Stimulated activated CD8-positive, alpha-beta memory T cell treated with anti-CD3 and anti-CD28 coated beads, Interleukin-12 subunit alpha, Interleukin-12 subunit beta, amount 100 ng/mL, for 4 hours (primary cell): ENCODE measurements at regions not wholly inside any gene's neighbourhood (a gene's known extent, or its start where the extent isn't known, plus 50 kb on each side); places are given as distances from the start of the nearest gene placed in this dataset.

Experiments
- DNase-seq: peaks from one replicate; pipeline ENCODE4 v3.0.0-alpha.2; 2020; ENCODE audit warnings: low read depth

DNA sequence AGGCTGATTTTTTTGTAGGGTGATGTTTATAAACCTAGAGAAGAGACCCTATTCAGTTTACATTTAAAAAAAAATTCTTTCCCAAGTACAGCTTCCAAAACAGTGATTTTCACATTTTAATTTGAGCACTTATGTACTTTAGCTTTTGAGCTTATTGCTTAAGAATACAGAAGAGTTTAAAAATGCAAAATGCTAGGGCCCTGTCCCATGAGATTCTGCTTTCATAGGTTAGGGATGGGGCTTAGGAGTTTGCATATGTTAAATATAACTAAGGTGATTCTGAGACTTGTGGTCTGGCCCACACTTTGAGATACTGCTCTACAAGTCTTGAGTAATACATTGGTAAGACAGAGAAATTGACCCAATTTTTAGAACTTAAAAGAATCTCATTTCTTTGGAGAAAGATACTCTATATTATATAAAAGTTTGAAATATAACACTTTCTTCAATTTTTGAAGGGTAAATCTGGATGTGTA, 137.3 kb upstream of the CWC22 start:
- DNase-seq, result no peak

DNA sequence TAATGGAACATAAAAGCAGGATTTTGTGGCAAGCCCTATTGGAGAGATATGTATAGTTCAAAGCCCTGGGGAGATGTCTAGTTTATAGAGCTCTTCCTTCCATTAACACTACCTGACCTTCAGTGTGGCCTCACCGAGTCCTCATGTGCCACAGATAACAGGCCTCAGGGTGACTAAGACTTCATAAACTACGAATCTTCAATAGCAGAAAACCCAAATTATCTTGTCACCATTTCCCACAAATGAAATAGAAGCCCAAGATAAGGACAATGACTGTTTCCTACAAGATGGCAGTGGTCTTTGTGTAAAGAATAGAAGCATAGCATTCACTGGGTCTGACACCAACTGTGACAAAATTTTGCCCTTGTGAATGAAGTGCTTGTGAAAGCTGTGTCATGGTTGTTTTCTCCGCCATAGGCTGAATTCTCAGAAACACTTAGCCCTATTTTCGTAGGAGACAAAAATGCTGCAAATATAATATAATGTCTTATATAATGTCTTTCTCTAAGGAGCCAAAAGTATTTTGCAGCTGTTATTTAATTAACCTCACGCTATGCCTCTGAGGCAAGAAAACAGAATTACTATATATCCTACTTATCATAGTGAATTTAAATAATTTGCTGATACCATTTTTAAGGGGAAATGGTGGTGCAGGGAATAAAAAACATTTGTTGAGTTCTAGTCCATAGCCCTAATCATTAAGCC, 136.7 kb upstream of the CWC22 start:
- no peak for DNase-seq

DNA sequence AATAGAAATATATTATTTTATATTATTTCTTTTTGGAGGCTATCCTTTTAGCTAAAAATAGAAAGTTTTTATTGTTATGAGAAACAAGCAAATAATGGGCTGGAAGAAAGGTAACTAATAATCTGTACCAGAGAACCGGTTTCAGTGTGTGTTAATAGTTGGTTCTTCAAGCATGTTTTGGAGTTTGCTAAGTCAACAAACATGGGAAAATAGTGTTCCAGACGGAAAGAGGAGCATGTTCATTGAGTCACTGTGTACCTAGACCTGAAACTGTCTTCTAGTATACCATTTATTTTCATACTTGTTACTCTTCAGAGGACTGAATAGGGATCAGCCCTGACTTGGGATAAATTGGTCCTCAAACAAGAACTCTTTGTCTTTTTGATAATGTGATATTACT, 134.5 kb upstream of the CWC22 start:
- no peak for DNase-seq

DNA sequence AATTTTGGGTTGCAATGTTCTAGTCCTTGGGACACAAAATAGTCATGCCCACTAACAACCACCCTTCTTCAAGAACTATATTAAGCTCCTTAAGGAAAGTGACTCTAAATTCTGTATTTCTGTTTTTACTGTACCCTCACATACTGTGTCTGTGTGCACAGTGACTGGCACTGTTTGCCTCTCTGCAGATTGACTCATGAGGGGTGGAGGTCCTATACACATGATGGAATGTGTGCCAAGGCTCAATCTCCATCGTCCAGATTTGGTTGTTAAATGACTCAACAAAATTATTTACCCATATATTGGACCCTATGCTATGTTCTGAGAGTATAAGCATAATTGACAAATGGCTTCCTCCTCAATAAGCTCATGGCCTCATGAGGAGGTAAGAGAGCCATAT, 126.6 kb upstream of the CWC22 start:
- no peak for DNase-seq

DNA sequence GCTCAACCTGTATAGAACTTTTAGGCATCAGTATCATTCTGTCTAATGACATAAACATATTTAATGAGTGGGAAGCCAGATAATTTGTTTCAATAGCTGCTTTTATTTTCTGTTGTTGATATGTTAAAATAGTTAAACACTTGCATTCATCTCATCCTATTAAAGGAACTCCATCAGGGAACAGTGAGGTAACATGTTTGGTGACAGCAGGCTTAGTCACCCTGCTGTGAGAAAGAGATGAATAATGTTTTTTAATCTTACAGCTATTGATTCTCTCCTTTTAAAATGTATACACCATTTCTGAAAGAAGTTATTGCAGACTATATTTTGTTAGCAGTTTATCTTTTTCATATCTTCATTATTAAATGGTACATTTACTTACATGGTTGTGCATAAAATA, 123.3 kb upstream of the CWC22 start:
- no peak for DNase-seq

DNA sequence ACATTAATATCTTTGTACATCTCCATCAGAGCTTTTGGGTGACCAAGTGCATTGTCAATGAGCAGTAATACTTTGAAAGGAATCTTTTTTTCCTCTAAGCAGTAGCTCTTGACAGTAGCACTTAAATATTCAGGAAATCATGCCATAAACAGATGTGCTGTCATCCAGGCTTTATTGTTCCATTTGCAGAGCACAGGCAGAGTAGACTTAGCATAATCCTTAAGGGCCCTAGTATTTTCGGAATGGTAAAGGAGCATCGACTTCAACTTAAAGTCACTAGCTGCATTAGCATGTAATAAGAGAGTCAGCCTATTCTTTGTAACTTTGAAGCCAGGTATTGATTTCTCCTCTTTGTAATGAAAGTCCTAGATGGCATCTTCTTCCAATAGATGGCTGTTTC, 121.8 kb upstream of the CWC22 start:
- no peak for DNase-seq

DNA sequence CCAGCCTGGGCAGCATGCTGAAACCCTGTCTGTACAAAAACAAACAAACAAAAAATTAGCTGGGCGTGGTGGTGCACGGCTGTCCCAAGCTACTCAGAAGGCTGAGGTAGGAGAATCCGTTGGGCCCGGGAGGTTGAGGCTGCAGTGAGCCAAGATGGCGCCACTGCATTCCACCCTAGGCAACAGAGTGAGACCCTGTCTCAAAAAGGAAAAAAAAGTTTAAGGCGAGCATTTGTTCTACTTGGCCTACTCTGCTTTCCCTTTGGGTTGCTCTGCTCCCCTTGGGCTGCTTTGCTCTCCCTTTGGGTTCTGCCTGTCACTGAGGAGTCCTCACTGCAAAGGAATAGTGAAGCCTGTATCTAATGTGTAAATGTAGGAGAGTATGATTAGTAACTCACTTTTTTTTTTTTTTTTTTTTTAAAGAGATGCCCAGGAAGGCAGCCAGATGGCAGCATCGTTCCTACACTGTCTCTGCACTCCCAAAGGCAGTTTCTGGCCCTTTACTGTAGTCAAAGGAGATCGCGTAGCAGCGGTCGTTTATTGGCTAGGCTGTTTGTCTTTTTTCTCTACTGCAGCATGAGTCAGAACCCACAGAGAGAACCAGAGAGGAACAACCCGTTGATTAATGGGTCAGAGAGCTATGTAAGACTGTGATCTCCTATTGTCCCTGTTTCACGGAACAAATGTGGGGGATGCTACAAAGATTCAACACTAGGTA, 118.3 kb upstream of the CWC22 start:
- DNase-seq, result peak; percentile 13

DNA sequence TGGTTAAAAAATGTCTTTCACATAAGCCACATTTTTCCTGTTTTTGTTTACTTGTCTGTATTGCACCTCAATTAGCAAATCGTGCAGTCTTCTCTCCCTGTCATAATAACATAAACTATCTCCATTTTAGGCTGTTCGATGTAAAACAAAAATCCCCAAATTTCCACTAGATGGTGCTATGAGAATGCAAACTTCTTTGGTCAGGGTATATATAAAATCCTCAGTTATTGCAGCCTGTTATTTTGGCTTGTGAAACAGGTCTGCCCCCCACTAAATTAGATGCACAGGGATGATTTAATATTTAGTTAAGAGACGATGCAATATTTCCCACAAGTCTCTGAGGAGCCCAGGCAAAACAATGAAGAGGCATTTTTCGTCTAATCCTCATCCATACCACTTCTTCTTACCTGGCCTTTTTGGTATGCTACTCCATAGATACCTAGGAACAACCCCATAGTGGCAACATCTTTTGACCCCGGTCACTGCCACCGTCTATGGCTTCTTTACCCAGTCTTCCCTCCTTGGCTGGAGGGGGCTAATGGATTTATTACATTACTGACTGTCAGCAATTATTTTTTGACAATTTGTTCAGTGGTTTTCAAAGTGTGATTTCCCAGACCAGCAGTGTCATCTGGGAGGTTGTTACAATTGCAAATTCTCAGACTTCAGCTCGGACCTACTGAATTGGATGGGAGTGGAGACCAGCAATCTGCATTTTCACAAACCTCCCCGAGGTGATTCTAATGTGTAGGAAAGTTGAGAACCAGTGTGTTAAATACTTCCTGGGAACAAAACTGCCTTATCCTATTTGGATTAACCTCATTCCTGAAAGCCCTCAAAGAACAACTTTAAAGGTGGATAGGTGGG, 117.4 kb upstream of the CWC22 start:
- no peak for DNase-seq

DNA sequence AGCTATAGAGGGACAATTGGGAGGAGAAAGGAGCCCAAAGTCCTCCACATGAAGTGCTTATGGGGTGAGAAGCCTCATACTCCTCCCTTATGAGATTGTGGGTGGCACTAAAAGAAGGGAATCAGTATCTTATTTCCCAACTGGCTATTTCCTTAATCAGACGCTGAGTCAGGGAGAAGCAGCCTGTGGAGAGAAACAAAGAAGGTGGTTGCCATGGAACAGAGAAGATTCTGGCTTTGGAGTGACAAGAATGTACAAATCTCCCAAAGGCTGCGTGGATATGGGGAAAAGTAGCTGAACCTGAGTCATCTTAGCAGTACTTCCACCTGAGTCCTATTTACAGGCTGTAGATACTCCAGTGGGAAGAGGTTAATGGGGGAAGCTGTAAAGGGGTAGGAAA, 115.8 kb upstream of the CWC22 start:
- no peak for DNase-seq

DNA sequence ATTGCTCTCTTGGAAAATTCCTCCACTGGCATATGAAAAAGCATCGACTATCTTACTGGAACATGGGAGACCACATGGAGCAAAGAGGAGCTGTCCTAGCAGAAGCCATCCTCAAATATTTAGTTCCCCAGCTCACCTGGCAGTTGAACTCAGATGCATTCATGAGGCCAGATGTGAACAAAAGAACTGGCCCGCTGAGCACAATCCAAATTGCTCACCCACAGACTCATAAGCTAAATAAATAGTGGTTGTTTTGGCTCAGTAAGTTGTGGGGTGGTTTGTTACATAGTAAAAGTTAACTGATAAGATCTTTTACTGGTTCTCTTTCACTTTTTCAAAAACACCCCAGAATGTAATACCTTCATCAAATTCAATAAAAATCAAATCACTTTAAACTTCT, 108.6 kb upstream of the CWC22 start:
- no peak for DNase-seq

DNA sequence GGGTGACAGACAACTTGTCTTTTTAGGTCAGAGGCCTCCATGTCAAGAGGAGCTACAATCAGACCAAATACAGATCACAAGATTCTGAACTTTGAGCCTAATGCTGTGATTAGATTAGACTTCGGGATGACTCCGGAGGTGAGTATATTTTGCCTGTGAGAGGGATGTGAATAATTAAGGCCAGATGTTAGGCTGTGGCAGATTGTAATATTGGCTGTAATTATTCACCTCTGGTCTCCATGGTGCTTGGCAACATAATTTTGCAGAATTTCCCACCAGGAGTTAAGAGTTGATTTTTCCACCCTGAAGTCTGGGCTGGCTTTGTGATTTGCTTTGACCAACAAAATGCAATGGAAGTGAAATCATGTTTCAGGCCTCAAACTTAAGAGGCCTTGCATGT, 108.2 kb upstream of the CWC22 start:
- no peak for DNase-seq

DNA sequence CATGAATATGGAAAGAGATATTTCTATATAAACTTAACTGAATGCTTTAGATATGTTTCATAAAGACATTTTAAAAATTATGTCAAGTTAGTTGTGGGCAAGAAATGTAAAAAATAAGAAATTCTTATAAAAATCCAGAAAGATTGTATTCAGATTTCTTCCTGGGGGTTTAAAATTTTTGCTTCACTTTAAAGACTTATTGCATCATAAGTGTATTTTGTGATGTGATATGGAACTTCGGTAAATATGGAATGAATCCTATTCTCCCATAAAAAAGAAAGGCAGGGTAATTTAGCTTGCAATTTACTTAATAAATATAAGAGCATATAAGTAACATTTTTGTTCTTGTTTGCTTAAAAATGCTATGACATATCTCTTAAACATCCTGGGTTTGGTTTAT, 104.8 kb upstream of the CWC22 start:
- no peak for DNase-seq

DNA sequence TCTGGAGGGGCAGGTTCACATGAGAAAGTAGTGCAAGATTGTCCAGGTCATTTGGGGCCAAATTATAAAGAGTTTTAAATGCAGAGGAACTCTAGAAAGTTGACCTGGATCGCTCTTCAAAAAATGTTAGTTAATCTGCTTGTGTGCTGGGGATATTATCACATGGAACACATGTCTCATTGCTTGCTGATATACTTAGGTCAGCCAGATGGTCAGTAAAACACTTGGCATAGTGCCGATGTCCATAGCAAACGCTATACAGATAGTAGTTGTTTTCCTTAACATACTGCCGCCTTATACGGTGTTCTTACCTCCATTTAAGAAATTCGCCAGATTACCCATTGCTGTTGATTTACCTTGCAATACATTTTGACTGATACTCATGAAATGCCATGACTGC, 103.4 kb upstream of the CWC22 start:
- no peak for DNase-seq

DNA sequence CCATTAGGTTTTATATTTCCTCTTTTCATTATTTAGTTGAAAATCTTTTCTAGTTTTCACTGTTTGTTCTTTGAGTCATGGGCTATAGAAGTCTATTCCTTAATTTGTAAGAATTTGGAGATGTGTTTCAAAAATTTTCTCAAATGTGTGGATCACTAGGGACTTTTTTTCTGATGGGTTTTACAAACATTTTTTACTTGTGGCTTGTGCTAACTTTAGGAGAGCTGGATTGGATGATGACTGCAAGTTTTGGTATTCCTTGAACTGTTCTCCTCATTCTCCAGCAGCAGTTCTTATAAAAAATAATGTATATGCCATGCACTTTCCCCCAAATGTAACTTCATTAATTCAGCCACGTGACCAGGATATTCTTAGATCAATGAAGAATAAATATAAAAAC, 94.7 kb upstream of the CWC22 start:
- no peak for DNase-seq

DNA sequence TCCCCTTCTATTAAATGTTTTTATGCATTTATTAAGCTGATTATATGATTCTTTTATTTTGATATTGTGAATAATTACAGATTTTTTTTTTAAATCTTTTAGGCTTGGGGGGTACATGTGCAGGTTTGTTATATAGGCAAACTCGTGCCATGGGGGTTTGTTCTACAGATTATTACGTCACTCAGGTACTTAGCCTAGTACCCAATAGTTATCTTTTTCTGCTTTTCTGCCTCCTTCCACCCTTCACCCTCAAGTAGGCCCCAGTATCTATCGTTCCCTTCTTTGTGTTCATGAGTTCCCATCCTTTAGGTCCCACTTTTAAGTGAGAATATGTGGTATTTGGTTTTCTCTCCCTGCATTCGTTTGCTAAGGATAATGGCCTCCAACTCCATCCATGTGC, 92.2 kb upstream of the CWC22 start:
- DNase-seq, result no peak

DNA sequence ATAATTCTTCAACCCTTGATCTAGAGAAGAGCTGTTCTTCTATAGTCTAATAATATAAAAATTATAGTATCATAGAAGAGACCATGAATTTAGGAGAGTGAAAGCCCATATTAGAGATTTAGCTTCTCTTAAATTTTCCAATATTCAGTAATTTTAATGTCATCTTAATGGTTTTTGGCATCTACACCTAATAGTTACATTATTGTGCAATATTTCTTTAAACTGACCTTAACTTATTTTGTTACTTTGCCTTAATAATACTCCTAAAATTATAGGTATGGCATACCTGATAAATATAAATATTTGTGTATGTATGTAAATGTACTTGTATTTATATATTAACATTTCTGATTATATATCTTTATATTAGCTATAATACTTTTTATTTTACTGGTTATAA, 78.0 kb upstream of the CWC22 start:
- no peak for DNase-seq

DNA sequence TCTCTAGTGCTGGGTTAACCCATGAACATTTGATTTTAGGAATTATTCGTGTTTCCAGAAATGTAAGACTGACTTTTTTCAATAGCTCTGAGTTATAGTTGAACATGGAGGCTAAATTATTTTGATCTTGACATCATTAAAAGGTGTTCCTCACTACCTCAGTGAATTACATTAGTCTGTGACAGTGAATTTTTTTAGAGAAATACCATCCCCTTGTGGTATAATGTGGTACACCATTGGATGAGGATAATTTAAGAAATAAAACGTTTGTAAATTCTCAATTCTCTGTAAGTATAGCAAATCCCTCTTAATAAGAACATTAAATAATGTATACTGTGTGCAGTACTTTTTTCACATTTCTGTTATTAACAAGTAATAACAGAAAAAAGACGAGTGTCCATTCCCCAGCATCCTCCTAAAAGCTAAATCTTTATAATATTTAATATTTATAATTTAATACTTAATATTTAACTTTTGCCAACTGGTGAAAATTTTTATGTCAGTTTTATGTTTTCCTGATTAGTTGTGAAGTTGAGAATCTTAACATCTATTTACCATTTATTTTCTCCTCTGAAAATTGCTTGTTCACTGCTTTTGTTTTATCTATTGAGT, 70.3 kb upstream of the CWC22 start:
- no peak for DNase-seq

DNA sequence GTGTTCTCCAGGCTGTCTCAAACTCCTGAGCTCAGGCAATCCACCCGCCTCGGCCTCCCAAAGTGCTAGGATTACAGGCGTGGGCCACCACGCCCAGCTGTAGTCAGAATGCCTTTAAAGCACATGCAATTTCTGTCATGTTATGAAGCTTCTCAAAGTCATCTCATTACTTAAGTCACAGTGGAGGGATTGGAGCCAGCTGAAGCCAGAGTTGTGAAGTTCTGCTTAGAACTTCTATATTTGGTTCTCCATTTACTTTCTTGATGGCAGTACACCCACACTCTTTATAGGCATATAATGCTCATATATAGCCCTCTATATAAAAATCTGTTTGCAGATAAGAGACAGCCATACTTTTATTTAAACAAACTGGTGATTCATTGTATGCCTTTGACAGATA, 68.8 kb upstream of the CWC22 start:
- no peak for DNase-seq

DNA sequence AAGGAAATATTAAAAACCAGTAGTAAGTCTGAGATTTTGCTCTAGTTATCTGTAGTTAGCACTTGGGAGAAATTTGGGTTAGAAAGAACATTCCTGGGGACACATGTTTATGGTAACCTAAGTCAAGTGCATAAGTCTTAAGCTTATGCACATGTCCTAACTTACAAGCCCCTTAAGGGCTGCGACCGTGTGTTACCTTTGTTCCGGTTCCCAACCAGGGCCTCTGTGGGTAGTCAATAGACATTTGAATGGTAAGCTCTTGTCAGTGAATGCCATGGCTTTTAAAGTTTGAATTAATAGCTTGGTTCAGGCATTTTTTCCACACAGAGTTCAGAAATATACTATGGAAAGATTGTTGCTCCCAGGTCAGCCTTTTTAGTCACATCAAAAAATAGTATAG, 64.7 kb upstream of the CWC22 start:
- no peak for DNase-seq

DNA sequence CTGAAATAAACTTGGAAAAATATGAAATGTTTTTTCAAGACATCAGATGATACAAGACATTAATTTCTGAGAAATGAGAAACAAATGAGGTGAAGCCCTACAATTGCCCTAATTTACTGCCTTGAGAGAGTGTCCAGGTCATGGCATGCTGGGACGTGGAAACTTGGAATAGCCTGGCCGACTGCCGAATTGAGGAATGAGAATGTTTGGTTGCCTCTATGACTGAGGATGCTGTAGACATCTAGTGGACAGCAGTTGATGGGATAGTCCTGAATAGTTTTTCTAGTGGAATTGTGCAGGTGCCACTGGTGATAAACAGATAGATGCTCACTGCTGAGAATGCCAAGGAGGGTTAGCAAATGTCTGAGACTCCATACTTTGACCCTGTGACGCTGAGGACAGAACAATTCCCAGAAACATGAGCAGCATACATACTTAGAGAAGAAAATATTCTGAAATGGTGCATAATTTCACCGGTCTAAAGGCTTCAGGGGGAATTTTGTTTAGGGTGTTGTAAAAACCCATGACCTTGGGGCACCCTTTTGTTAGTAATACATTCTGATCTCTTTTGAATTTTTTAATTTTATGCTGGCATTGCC, 56.5 kb upstream of the CWC22 start:
- no peak for DNase-seq

DNA sequence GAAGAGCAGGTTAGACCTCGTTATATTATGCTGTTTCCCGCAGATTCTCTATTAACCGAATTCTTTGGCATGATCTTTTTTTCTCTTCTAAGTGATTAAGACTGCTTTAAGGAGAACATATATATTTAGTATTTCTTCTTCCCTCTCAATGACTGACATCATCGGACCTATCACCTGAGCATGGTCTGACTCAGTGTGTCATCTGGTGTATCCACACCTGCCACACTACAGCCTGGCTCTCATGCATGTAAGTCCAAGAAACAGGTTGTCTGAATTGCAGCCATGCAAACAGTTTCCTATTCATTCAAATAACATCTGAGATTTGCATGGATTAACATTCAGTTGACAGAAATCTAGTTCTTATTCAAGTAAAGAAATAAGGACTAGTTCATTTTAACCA, 55.1 kb upstream of the CWC22 start:
- no peak for DNase-seq

DNA sequence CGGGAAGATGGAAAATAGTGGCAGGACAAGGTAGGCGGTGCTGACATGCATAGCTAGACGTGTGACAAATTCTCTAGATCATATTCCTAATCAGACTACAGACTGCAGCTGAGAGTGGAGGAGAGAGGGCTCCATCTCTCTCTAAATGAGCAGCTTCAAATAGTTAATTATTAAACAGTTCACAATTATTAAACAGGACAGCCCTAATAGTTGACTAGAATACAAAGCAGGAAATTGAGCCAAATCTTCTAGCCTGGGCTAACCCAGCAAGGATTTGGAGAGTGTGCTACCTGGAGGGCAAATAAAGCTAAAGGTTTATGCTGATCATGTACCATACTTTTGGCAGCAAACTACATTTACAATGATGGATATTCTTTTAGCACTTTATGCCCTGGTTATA, 54.4 kb upstream of the CWC22 start:
- no peak for DNase-seq
